Ovary (tissue), 3 donors: ENCODE measurements at regions not wholly inside any gene's neighbourhood (a gene's known extent, or its start where the extent isn't known, plus 50 kb on each side); places are given as distances from the start of the nearest gene placed in this dataset.

Source experiments
- POLR2A ChIP-seq: fragments of 450-650 bp; IDR thresholded peaks from one replicate; pipeline ENCODE4 v1.6.1; 2017; ENCODE audit warnings: antibody characterized with exemption, mild to moderate bottlenecking, moderate library complexity
- TF ChIP-seq, protein P1 (sequence below), 3 donors: fragments of 450-650 bp in 2 of 3; fragments of 200-600 bp in 1 of 3; IDR thresholded peaks; one replicate each; pipeline versions ENCODE4 v1.5.1 to v1.8.0; 2016 to 2022; ENCODE audit warnings: antibody characterized with exemption in 3 of 3, mild to moderate bottlenecking in 1 of 3
- donor health status: DM: no; HTN: no; CAD: no.

GRCh38 chr1:232238009-232238408 is 391.9 kb downstream of the SIPA1L2 start:
- TF ChIP-seq POLR2A, result no peak
- TF ChIP-seq, protein P1, sequence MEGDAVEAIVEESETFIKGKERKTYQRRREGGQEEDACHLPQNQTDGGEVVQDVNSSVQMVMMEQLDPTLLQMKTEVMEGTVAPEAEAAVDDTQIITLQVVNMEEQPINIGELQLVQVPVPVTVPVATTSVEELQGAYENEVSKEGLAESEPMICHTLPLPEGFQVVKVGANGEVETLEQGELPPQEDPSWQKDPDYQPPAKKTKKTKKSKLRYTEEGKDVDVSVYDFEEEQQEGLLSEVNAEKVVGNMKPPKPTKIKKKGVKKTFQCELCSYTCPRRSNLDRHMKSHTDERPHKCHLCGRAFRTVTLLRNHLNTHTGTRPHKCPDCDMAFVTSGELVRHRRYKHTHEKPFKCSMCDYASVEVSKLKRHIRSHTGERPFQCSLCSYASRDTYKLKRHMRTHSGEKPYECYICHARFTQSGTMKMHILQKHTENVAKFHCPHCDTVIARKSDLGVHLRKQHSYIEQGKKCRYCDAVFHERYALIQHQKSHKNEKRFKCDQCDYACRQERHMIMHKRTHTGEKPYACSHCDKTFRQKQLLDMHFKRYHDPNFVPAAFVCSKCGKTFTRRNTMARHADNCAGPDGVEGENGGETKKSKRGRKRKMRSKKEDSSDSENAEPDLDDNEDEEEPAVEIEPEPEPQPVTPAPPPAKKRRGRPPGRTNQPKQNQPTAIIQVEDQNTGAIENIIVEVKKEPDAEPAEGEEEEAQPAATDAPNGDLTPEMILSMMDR (IDR thresholded peaks at IDR 0.05), result no peak
